ENCODE measurements at regions not wholly inside any gene's neighbourhood (a gene's known extent, or its start where the extent isn't known, plus 50 kb on each side); places are given as distances from the start of the nearest gene placed in this dataset.

- Histone ChIP-seq H3K9me3 (replicated peaks; ENCODE audit: control insufficient read depth, insufficient read depth, low read depth, low read length) (no peaks in the 10 kb centered on the region), H3K27me3 (ENCODE audit: control insufficient read depth in 2 of 2, insufficient read depth in 2 of 2, low read length in 2 of 2) (no peaks in the 10 kb centered on the region; a peak in 1 of 5 replicates), H3K9ac (ENCODE audit: insufficient read depth in 1 of 2, low read depth in 2 of 2, low read length in 2 of 2) (no peak overlapping the region), H3K4me1 (replicated peaks in 1 of 2; ENCODE audit: control insufficient read depth in 2 of 2, insufficient read depth in 2 of 2, low read length in 2 of 2) (no peaks in the 10 kb centered on the region), H3K4me2 (ENCODE audit: insufficient read depth, low read length) (no peak overlapping the region), H3K4me3 (no peak overlapping the region), H3K36me3 (ENCODE audit: control insufficient read depth, insufficient read depth, low read length) (no peaks in the 10 kb centered on the region), H3K9me1 (ENCODE audit: control insufficient read depth, insufficient read depth, low read length) (no peaks in the 10 kb centered on the region), H2AFZ (ENCODE audit: low read depth, low read length) (no peak overlapping the region), H4K20me1 (replicated peaks; ENCODE audit: control insufficient read depth, insufficient read depth, low read length) (no peaks in the 10 kb centered on the region), H3K79me2 (ENCODE audit: control insufficient read depth, insufficient read depth, low read length) (no peaks in the 10 kb centered on the region), H3K27ac (ENCODE audit: extremely low read depth, low read depth, low read length) (no peak overlapping the region)
- no peak for DNase-seq (ENCODE audit: extremely low read depth in 1 of 4, low spot score in 3 of 4)
- ChIA-PET CTCF (ENCODE audit: low intra/inter-chr PET ratio) (no interaction called here), POLR2A (no interaction called here)
- no peak for ATAC-seq
- no peak for FAIRE-seq
- intact Hi-C loops (cut with micrococcal nuclease) = no loop called here
- no TSS peak for BruUV-seq (replicated peaks)
- in situ Hi-C loops (cut with MboI) = no loop called here
- WGBS (ENCODE audit: insufficient coverage, low coverage, missing lambda C conversion rate) = 0% methylated on average over 2 of the region's 2 CpGs
- TF ChIP-seq POLR3G (IDR thresholded peaks at IDR 0.05; ENCODE audit: extremely low read depth, insufficient read length, insufficient replicate concordance) (no peak), ZBTB34 (CRISPR knock-in tag; IDR thresholded peaks at IDR 0.05) (no peak), ZNF407 (IDR thresholded peaks at IDR 0.05; ENCODE audit: low read depth) (no peak), ZNF507 (tag; conservative IDR thresholded peaks at IDR 0.05) (no peak), PML (IDR thresholded peaks at IDR 0.05; ENCODE audit: low read length) (no peak), IRF2 (CRISPR knock-in tag; IDR thresholded peaks at IDR 0.05) (no peak), PPARD (CRISPR knock-in tag; IDR thresholded peaks at IDR 0.05) (no peak), ZNF316 (IDR thresholded peaks at IDR 0.05) (no peak), CLOCK (CRISPR knock-in tag; IDR thresholded peaks at IDR 0.05; ENCODE audit: borderline replicate concordance) (no peak), ZNF282 (CRISPR knock-in tag; IDR thresholded peaks at IDR 0.05) (no peak), ATF7 (IDR thresholded peaks at IDR 0.05) (no peak)
Measured at GRCh38 chr10:120205368-120206018, 251.5 kb upstream of the PLPP4 start.
